NCI-H226 (cell line): ENCODE measurements at regions not wholly inside any gene's neighbourhood (a gene's known extent, or its start where the extent isn't known, plus 50 kb on each side); places are given as distances from the start of the nearest gene placed in this dataset.
"Not testable (repeated sequence)": the region's sequence is repeated elsewhere in the genome, so short reads cannot be mapped to it uniquely, and the experiment has no call there.

ENCODE experiments used
- DNase-seq: peaks from one replicate; pipeline ENCODE4 v3.0.0-alpha.2; 2015

- no peak for DNase-seq
Measured at GRCh38 chr6:14546036-14546435, 428.5 kb downstream of the CD83 start.

- DNase-seq = no peak
Measured at GRCh38 chr6:14547284-14547998, 429.9 kb downstream of the CD83 start.

GRCh38 chr6:14549304-14549770 is 431.8 kb downstream of the CD83 start:
- DNase-seq = no peak

GRCh38 chr6:14549871-14550270 is 432.3 kb downstream of the CD83 start:
- no peak for DNase-seq

DNA sequence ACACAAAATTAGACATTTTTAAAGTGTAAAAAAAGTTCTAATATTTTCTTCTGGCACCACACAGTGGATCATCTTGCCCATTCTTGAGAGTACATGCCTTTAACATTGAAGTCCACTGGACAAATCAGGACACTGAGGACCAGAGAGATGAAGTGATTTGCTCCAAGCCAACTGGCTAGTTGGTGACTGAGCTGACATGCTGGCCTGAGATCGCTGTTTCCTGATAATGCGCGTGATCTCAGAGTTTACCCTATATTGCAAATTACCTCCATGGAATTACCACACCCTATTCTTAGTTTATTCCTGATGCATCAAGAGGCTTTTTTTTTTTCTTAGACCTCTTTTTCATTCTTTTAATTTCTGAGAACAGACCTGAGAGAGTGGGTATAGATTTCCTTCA is 432.8 kb downstream of the CD83 start:
- DNase-seq = no peak

- DNase-seq = no peak
Measured at GRCh38 chr6:14550822-14551221, 433.2 kb downstream of the CD83 start.

DNA sequence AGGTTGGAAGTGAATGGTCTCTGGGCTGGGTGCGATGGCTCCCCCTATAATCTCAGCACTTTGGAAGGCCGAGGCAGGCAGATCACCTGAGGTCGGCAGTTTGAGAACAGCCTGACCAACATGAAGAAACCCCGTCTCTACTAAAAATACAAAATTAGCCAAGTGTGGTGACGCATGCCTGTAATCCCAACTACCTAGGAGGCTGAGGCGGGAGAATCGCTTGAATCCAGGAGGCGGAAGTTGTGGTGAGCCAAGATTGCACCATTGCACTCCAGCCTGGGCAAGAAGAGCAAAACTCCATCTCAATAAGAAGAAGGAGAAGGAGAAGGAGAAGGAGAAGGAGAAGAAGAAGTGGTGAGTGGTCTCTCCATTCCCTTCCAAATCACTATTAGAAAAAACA is 434.0 kb downstream of the CD83 start:
- DNase-seq = not testable (repeated sequence)

DNA sequence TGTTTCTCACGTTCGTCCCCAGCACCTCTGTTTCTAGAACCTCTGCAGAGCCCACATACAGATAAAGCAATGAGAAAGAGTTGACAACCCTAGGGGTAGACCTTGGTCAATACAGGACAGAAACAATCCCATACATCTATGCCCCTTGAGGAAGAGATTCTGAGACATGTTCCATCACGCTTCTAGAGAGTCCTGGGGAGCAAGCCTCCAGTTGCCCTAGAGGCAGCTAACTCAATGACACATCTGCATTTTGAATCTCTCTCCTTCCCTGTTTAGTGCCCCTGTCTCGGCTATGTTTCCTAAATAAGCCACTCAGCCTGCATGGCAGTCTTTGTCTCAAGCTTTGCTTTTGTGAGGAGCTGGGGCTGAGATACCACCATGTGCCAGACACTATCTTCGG is 435.3 kb downstream of the CD83 start:
- no peak for DNase-seq

DNA sequence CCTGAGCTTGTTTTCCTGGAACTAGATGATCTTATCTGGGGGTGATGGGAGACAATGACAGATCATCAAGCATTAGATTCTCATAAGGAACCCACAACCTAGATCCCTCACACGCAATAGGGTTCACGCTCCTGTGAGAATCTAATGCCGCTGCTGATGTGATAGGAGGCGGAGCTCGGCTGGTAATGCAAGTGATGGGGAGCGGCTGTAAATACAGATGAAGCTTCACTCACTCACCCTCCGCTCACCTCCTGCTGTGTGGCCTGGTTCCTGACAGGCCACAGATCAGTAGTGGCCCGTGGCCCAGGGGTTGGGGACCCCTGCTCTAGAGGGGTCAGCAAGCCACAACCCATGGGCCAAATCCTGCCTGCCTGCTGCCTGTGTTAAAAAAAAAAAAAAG is 435.9 kb downstream of the CD83 start:
- no peak for DNase-seq

- no peak for DNase-seq
Measured at GRCh38 chr6:14555804-14556203, 438.2 kb downstream of the CD83 start.

DNA sequence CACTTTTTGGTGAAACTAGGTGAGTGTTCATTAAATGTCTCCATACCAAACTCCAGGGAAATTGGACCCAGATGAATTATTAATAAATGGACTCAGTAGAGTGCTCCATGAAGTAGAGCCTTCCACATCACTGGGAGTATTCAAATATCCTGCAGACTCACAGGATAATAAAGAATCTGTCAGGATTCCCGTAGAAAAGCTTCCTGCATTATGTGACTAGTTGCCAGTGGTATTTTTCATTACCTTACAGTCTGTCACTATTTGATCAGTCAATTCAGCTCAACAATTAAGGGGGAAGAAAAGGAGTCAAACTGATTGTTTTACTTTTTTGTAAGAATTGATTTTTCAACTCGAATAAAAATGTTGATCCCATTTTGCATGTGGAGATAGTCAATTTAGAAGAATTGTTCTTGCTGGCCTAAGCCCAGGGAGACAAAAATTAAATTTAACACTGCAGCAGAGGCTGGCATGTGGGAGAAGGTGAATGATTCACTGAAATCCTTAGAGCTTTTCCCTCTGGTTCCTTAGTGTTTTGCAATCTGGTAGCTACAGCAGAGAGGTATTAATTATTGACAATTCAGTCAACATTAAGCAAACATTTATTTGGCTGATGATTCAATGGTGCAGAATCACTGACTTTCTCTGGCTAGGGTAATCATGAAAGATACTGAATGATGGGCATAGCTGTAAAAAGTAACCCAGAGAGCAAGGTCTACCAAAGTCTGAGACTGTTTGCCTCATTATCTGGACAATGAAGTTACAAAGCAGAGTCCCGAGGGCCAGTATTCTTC is 442.4 kb downstream of the CD83 start:
- DNase-seq = peak; percentile 21

GRCh38 chr6:14561563-14561962 is 444.0 kb downstream of the CD83 start:
- not testable (repeated sequence) for DNase-seq

DNA sequence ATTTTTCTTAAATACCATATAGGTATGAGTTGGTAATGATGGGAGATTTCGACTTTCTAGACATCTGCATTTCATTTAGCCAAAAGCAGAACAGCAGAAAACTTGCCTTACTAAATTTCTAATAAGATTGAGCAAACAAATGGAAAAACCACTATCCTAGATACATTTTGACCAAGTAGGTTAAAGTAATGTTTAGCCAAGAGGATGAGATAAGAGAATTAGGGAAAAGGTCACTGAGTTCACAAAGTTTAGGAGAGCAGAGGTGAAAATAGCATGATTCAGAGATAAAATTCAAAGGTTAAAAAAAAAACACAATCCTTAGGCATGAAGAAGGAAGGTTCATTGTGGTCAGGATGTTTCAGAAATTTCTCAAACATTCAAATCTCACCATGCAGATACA is 450.3 kb downstream of the CD83 start:
- no peak for DNase-seq

GRCh38 chr6:14569394-14569793 is 451.8 kb downstream of the CD83 start:
- no peak for DNase-seq

DNA sequence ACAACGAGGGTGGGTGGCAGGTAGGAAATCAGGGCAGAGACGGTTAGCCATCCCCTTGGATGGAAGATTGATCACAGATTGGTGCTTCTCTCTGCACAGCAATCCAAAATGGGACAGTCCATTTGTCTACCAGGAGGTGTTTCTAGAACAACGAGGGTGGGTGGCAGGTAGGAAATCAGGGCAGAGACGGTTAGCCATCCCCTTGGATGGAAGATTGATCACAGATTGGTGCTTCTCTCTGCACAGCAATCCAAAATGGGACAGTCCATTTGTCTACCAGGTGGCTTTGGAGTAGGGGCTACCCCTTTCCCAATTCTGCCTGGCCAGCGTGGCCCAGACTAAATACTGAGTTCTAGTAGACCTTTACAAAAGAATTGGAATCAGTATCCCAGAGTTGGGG is 452.3 kb downstream of the CD83 start:
- DNase-seq = not testable (repeated sequence)

DNA sequence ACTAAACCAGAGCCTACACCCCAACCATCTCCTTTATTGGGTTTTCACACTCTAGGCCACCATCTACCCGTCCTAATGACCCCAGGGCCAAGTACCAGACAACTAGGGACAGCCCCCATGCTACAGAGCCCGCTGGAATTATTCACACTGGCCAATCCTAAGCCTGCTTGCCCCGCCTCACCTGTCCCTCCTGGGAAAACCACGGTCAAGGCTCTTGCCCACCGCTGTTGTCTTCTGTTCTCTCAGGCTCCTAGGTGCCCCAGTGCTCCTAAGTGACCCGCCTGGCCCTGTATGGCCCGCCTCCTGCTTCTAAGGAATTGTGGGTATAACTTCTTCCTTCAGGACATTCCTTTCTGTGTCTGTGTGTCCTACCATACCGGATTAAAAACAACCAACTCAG is 453.4 kb downstream of the CD83 start:
- DNase-seq = no peak

DNA sequence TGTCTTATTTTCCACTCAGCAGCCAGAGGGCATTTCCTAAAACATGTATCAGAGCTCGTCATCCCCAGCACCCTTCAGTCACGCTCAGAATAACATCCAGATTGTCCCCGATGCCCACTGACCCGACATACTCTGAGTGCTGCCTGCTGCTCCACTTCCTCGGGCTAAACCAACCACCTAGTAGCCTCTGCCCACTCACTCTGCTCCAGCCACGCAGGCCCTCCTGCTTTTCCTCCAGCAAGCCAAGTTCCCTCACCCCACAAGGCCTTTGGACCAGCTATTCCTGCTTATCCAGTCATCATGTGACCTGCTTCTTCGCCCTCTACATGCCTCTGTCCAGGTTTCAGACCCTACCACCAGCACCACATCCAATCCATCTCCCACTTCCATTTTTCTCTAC is 454.2 kb downstream of the CD83 start:
- no peak for DNase-seq

DNA sequence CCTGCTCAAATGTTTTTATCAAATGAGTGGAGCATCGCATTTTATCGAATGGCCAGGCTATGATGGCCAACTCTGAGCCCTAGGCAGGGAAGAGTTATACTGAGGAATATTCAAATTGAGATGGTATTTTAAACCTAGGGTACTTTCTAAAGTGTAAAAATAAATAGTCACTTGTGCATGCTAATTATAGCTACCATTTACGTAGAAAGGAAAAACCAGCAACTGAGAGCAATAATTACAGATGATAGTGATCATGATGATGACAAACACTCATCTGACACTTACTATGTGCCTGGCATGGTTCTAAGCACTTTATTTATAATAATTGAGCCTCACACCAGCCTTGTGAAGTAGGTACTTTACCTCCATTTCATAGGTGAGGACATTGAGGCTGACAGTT is 455.7 kb downstream of the CD83 start:
- no peak for DNase-seq

DNA sequence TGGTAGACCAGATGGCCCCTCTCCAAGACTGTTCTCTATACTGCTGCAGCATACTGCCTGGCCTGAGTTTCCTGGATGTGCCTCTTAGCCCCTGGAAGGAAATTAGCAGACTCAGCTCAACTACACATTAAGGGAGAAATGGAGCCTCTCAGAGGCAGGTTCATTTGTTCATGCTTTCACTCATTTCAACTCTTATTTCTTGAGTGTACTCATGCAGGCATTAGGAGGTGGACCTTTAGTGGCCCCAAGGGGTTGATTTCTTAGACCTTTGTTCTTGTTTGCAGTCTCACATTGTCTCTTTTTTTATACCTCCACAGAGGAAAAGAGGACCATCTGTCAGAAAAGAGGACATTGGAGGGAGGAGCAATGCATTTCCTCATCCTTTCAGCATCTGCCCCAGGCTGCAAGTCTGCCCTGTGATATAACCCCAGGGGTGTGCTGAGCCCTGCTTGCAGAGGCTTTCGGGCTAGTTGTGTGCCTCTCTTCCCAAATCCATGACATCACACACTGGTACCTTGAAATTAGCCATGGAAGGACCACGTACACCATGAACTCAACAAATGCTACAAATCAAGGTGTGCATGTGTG is 456.2 kb downstream of the CD83 start:
- no peak for DNase-seq

- no peak for DNase-seq
Measured at GRCh38 chr6:14575961-14576360, 458.4 kb downstream of the CD83 start.

GRCh38 chr6:14578994-14579393 is 461.4 kb downstream of the CD83 start:
- no peak for DNase-seq

DNA sequence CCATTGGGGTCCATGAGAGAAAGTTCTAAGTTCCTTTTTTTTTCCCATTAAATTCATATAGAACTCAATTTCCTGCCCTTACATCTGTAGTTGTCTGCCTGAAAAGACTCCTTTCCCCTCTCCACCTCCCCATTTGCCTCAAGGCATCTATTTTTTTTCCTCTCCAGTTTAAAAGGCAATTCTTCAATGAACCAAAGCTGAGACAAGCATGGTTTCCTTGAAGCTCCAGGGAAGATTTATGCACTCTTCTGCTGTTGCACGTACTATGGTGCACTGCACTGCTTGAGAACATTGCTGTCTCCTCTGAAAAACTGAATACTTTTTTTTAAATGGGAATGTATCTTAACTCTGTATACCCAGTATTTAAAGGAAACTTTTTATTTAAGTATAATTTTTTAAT is 465.2 kb downstream of the CD83 start:
- DNase-seq = no peak

- no peak for DNase-seq
Measured at GRCh38 chr6:14583826-14584225, 466.3 kb downstream of the CD83 start.

DNA sequence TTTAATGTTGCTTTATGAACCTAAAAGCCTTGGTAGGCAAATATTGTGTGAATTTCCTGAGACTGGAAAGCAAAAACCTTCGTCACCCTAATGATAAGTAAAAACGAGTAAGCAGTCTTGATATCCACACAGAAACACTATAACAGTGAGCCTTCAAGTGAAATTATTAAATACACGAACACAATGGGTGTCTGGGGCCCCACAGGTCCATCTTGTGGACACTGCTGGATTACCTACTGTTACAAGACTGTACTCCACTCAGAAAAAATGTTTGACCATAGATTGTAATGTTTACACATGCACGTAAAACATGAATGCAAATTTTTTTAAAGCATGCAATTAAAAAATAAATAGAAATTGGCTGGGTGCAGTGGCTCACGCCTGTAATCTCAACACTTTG is 466.9 kb downstream of the CD83 start:
- DNase-seq = peak; percentile 17
